Esophagus squamous epithelium (tissue), 4 donors: ENCODE measurements at regions not wholly inside any gene's neighbourhood (a gene's known extent, or its start where the extent isn't known, plus 50 kb on each side); places are given as distances from the start of the nearest gene placed in this dataset.

Experiments
- CTCF ChIP-seq, 6 experiments: fragments of 450-650 bp in 4 of 6; fragments of 200-600 bp in 2 of 6; sonication (generic) in 2 of 6; IDR thresholded peaks; one replicate each; pipeline ENCODE4 v1.5.1; 2016 to 2019; ENCODE audit warnings: antibody characterized with exemption in 6 of 6, mild to moderate bottlenecking in 4 of 6, moderate library complexity in 4 of 6
- POLR2A ChIP-seq, 4 donors: fragments of 450-650 bp; IDR thresholded peaks; one replicate each; pipeline ENCODE4 v1.6.1; 2017; ENCODE audit warnings: antibody characterized with exemption in 4 of 4, mild to moderate bottlenecking in 4 of 4, moderate library complexity in 3 of 4

- TF ChIP-seq CTCF (IDR thresholded peaks at IDR 0.05), result peak in 5 of 6 experiments; percentile 14 to 53 (median 30)
- no peak for TF ChIP-seq POLR2A (IDR thresholded peaks at IDR 0.05)
These were observed 66.2 kb upstream of the BEGAIN start for GRCh38 chr14:100653409-100653808.
